ENCODE measurements at regions not wholly inside any gene's neighbourhood (a gene's known extent, or its start where the extent isn't known, plus 50 kb on each side); places are given as distances from the start of the nearest gene placed in this dataset.

GRCh38 chr12:125606312-125606711, 541.1 kb downstream of the AACS start:
- DNase-seq, result no peak
- in situ Hi-C loops (cut with HindIII; ENCODE audit: low pct_ligation_motif_present, low sequenced_read_pairs), result no loop called here
- TF ChIP-seq CTCF (IDR thresholded peaks at IDR 0.05; ENCODE audit: low read depth, low read length, missing control alignments), result no peak
- no peak overlapping the region for H3K4me3 ChIP-seq (ENCODE audit: low read depth, low read length)
- no peaks in the 10 kb centered on the region for H3K36me3 ChIP-seq (replicated peaks)
- H3K27ac ChIP-seq, result no peak overlapping the region
- H3K27me3 ChIP-seq (replicated peaks), result no peaks in the 10 kb centered on the region

GRCh38 chr12:125610292-125610691, 545.1 kb downstream of the AACS start:
- H3K27me3 ChIP-seq (replicated peaks), result no peaks in the 10 kb centered on the region
- H3K27ac ChIP-seq, result no peak overlapping the region
- H3K36me3 ChIP-seq (replicated peaks), result no peaks in the 10 kb centered on the region
- DNase-seq, result no peak
- in situ Hi-C loops (cut with HindIII; ENCODE audit: low pct_ligation_motif_present, low sequenced_read_pairs), result no loop called here
- no peak for TF ChIP-seq CTCF (IDR thresholded peaks at IDR 0.05; ENCODE audit: low read depth, low read length, missing control alignments)
- no peak overlapping the region for H3K4me3 ChIP-seq (ENCODE audit: low read depth, low read length)

- Histone ChIP-seq H3K27me3 (replicated peaks) (no peaks in the 10 kb centered on the region), H3K27ac (no peak overlapping the region), H3K4me3 (ENCODE audit: low read depth, low read length) (no peak overlapping the region), H3K36me3 (replicated peaks) (no peaks in the 10 kb centered on the region)
- no peak for TF ChIP-seq CTCF (IDR thresholded peaks at IDR 0.05; ENCODE audit: low read depth, low read length, missing control alignments)
- DNase-seq, result no peak
- in situ Hi-C loops (cut with HindIII; ENCODE audit: low pct_ligation_motif_present, low sequenced_read_pairs), result no loop called here
These were observed 545.7 kb downstream of the AACS start for GRCh38 chr12:125610971-125611370.

GRCh38 chr12:125614058-125614457, 548.8 kb downstream of the AACS start:
- no peak for TF ChIP-seq CTCF (IDR thresholded peaks at IDR 0.05; ENCODE audit: low read depth, low read length, missing control alignments)
- H3K36me3 ChIP-seq (replicated peaks), result no peaks in the 10 kb centered on the region
- no peak for DNase-seq
- in situ Hi-C loops (cut with HindIII; ENCODE audit: low pct_ligation_motif_present, low sequenced_read_pairs), result no loop called here
- H3K27me3 ChIP-seq (replicated peaks), result no peaks in the 10 kb centered on the region
- no peak overlapping the region for H3K4me3 ChIP-seq (ENCODE audit: low read depth, low read length)
- H3K27ac ChIP-seq, result no peak overlapping the region

GRCh38 chr12:125619723-125620122, 554.5 kb downstream of the AACS start:
- Histone ChIP-seq H3K36me3 (replicated peaks) (no peaks in the 10 kb centered on the region), H3K4me3 (ENCODE audit: low read depth, low read length) (no peak overlapping the region), H3K27me3 (replicated peaks) (no peaks in the 10 kb centered on the region), H3K27ac (no peak overlapping the region)
- in situ Hi-C loops (cut with HindIII; ENCODE audit: low pct_ligation_motif_present, low sequenced_read_pairs), result no loop called here
- no peak for TF ChIP-seq CTCF (IDR thresholded peaks at IDR 0.05; ENCODE audit: low read depth, low read length, missing control alignments)
- no peak for DNase-seq

- Histone ChIP-seq H3K27me3 (replicated peaks) (no peaks in the 10 kb centered on the region), H3K36me3 (replicated peaks) (no peaks in the 10 kb centered on the region), H3K27ac (no peak overlapping the region), H3K4me3 (ENCODE audit: low read depth, low read length) (no peak overlapping the region)
- no peak for TF ChIP-seq CTCF (IDR thresholded peaks at IDR 0.05; ENCODE audit: low read depth, low read length, missing control alignments)
- no peak for DNase-seq
- in situ Hi-C loops (cut with HindIII; ENCODE audit: low pct_ligation_motif_present, low sequenced_read_pairs), result no loop called here
These were observed 568.5 kb downstream of the AACS start for GRCh38 chr12:125633686-125634085.
